Activated CD4-positive, alpha-beta memory T cell treated with anti-CD3 and anti-CD28 coated beads for 36 hours (primary cell): ENCODE measurements at regions not wholly inside any gene's neighbourhood (a gene's known extent, or its start where the extent isn't known, plus 50 kb on each side); places are given as distances from the start of the nearest gene placed in this dataset.

Experiments used
- CTCF ChIA-PET: fragments of 350-600 bp; sonication (Branson Sonifier 250); formaldehyde crosslinking; loops from one replicate; lab custom pipeline; 2021; ENCODE audit warnings: antibody characterized with exemption, inconsistent platforms; lab: Charles Lee
- POLR2A ChIA-PET: fragments of 350-600 bp; sonication (Branson Sonifier 250); formaldehyde crosslinking; loops from one replicate; lab custom pipeline; 2021; ENCODE audit warnings: antibody characterized with exemption; lab: Charles Lee
- DNase-seq: peaks from one replicate; pipeline ENCODE4 v3.0.0-alpha.2; 2020
- H3K27ac Mint-ChIP-seq: one replicate; pipeline ENCODE4 v1.8.0; 2021; ENCODE audit warnings: mixed read lengths
- H3K27me3 Mint-ChIP-seq: one replicate; pipeline ENCODE4 v1.8.0; 2021; ENCODE audit warnings: mixed read lengths
- H3K36me3 Mint-ChIP-seq: one replicate; pipeline ENCODE4 v1.8.0; 2021; ENCODE audit warnings: mixed read lengths
- H3K4me1 Mint-ChIP-seq: one replicate; pipeline ENCODE4 v1.8.0; 2021; ENCODE audit warnings: low read depth, mixed read lengths
- H3K4me3 Mint-ChIP-seq: one replicate; pipeline ENCODE4 v1.8.0; 2021; ENCODE audit warnings: mild to moderate bottlenecking, mixed read lengths
- H3K9me3 Mint-ChIP-seq: one replicate; pipeline ENCODE4 v1.8.0; 2021; ENCODE audit warnings: mixed read lengths
- intact Hi-C: fragments of 100-400 bp; cut with micrococcal nuclease; formaldehyde crosslinking; loops from one replicate; pipeline ENCODE4 v1.15.1; 2023

- no peaks in the 10 kb centered on the region for H3K4me1 Mint-ChIP-seq
- CTCF ChIA-PET = no interaction called here
- H3K36me3 Mint-ChIP-seq = no peaks in the 10 kb centered on the region
Observed at GRCh38 chr9:18163146-18163545, 310.8 kb upstream of the ADAMTSL1 start.

GRCh38 chr9:18167733-18168132 lies 306.2 kb upstream of the ADAMTSL1 start:
- ChIA-PET CTCF (no interaction called here), POLR2A (no interaction called here)
- no peaks in the 10 kb centered on the region for H3K4me1 Mint-ChIP-seq
- H3K9me3 Mint-ChIP-seq = no peaks in the 10 kb centered on the region
- H3K27ac Mint-ChIP-seq = no peak overlapping the region
- intact Hi-C loops = no loop called here
- DNase-seq = no peak
- H3K36me3 Mint-ChIP-seq = no peaks in the 10 kb centered on the region
- H3K27me3 Mint-ChIP-seq = no peaks in the 10 kb centered on the region
- H3K4me3 Mint-ChIP-seq = no peak overlapping the region

More at GRCh38 chr9:18163146-18163545, 310.8 kb upstream of the ADAMTSL1 start:
- no peaks in the 10 kb centered on the region for H3K9me3 Mint-ChIP-seq
- intact Hi-C loops = no loop called here
- POLR2A ChIA-PET = no interaction called here
- H3K27ac Mint-ChIP-seq = no peak overlapping the region
- no peak for DNase-seq
- H3K27me3 Mint-ChIP-seq = peaks cover 2% of the 10 kb centered on the region
- H3K4me3 Mint-ChIP-seq = no peak overlapping the region

- ChIA-PET POLR2A (no interaction called here), CTCF (no interaction called here)
- H3K36me3 Mint-ChIP-seq = no peaks in the 10 kb centered on the region
- no peak overlapping the region for H3K27ac Mint-ChIP-seq
- no peak overlapping the region for H3K4me3 Mint-ChIP-seq
- no peaks in the 10 kb centered on the region for H3K27me3 Mint-ChIP-seq
- no peak for DNase-seq
- intact Hi-C loops = no loop called here
- H3K9me3 Mint-ChIP-seq = peaks cover 4% of the 10 kb centered on the region
- H3K4me1 Mint-ChIP-seq = no peaks in the 10 kb centered on the region
Observed at GRCh38 chr9:18173923-18174322, 300.0 kb upstream of the ADAMTSL1 start.

GRCh38 chr9:18182636-18183035 lies 291.3 kb upstream of the ADAMTSL1 start:
- ChIA-PET CTCF (no interaction called here), POLR2A (no interaction called here)
- H3K9me3 Mint-ChIP-seq = peaks cover 7% of the 10 kb centered on the region
- no peaks in the 10 kb centered on the region for H3K36me3 Mint-ChIP-seq
- intact Hi-C loops = no loop called here
- no peak overlapping the region for H3K4me3 Mint-ChIP-seq
- no peaks in the 10 kb centered on the region for H3K4me1 Mint-ChIP-seq
- DNase-seq = no peak
- no peaks in the 10 kb centered on the region for H3K27me3 Mint-ChIP-seq
- no peak overlapping the region for H3K27ac Mint-ChIP-seq

- Mint-ChIP-seq H3K27ac (no peak overlapping the region), H3K27me3 (no peaks in the 10 kb centered on the region), H3K4me1 (no peaks in the 10 kb centered on the region), H3K4me3 (no peak overlapping the region), H3K9me3 (peaks cover 6% of the 10 kb centered on the region), H3K36me3 (no peaks in the 10 kb centered on the region)
- POLR2A ChIA-PET = no interaction called here
- DNase-seq = no peak
- CTCF ChIA-PET = no interaction called here
- intact Hi-C loops = no loop called here
Observed at GRCh38 chr9:18183974-18184373, 290.0 kb upstream of the ADAMTSL1 start.

GRCh38 chr9:18184401-18184800 lies 289.6 kb upstream of the ADAMTSL1 start:
- H3K36me3 Mint-ChIP-seq = no peaks in the 10 kb centered on the region
- no peak for DNase-seq
- POLR2A ChIA-PET = no interaction called here
- intact Hi-C loops = no loop called here
- no peaks in the 10 kb centered on the region for H3K4me1 Mint-ChIP-seq
- CTCF ChIA-PET = no interaction called here
- no peak overlapping the region for H3K27ac Mint-ChIP-seq
- no peak overlapping the region for H3K4me3 Mint-ChIP-seq
- no peaks in the 10 kb centered on the region for H3K27me3 Mint-ChIP-seq
- H3K9me3 Mint-ChIP-seq = peaks cover 2% of the 10 kb centered on the region

GRCh38 chr9:18185196-18185595 lies 288.8 kb upstream of the ADAMTSL1 start:
- ChIA-PET POLR2A (no interaction called here), CTCF (no interaction called here)
- Mint-ChIP-seq H3K36me3 (no peaks in the 10 kb centered on the region), H3K9me3 (peaks cover 2% of the 10 kb centered on the region), H3K4me1 (no peaks in the 10 kb centered on the region), H3K4me3 (no peak overlapping the region), H3K27ac (no peak overlapping the region), H3K27me3 (no peaks in the 10 kb centered on the region)
- no peak for DNase-seq
- intact Hi-C loops = no loop called here

- ChIA-PET CTCF (interaction anchor here (0.6 to 0.7 kb wide), 2 partner anchors 21 to 22 kb away, joined by 3 to 5 read pairs; no protein-coding TSS in a partner anchor), POLR2A (no interaction called here)
- Mint-ChIP-seq H3K36me3 (no peaks in the 10 kb centered on the region), H3K4me1 (no peaks in the 10 kb centered on the region), H3K4me3 (no peak overlapping the region), H3K27me3 (no peaks in the 10 kb centered on the region), H3K27ac (no peak overlapping the region), H3K9me3 (no peaks in the 10 kb centered on the region)
- intact Hi-C loops = no loop called here
- no peak for DNase-seq
Observed at GRCh38 chr9:18188971-18189370, 285.0 kb upstream of the ADAMTSL1 start.

GRCh38 chr9:18189871-18190670 lies 283.9 kb upstream of the ADAMTSL1 start:
- no peaks in the 10 kb centered on the region for H3K27me3 Mint-ChIP-seq
- no peak overlapping the region for H3K4me3 Mint-ChIP-seq
- no peak for DNase-seq
- H3K4me1 Mint-ChIP-seq = no peaks in the 10 kb centered on the region
- no peaks in the 10 kb centered on the region for H3K9me3 Mint-ChIP-seq
- no peaks in the 10 kb centered on the region for H3K36me3 Mint-ChIP-seq
- ChIA-PET POLR2A (no interaction called here), CTCF (no interaction called here)
- no peak overlapping the region for H3K27ac Mint-ChIP-seq
- intact Hi-C loops = no loop called here

- CTCF ChIA-PET = no interaction called here
- no peak for DNase-seq
Observed at GRCh38 chr9:18190671-18191374, 283.1 kb upstream of the ADAMTSL1 start.

GRCh38 chr9:18194316-18194715 lies 279.6 kb upstream of the ADAMTSL1 start:
- H3K27ac Mint-ChIP-seq = no peak overlapping the region
- no peak for DNase-seq
- H3K4me3 Mint-ChIP-seq = no peak overlapping the region
- POLR2A ChIA-PET = no interaction called here
- no peaks in the 10 kb centered on the region for H3K36me3 Mint-ChIP-seq
- intact Hi-C loops = no loop called here
- H3K9me3 Mint-ChIP-seq = no peaks in the 10 kb centered on the region
- no peaks in the 10 kb centered on the region for H3K4me1 Mint-ChIP-seq
- CTCF ChIA-PET = no interaction called here
- no peaks in the 10 kb centered on the region for H3K27me3 Mint-ChIP-seq

More at GRCh38 chr9:18190671-18191374, 283.1 kb upstream of the ADAMTSL1 start:
- intact Hi-C loops = no loop called here
- Mint-ChIP-seq H3K9me3 (no peaks in the 10 kb centered on the region), H3K4me3 (no peak overlapping the region), H3K27me3 (no peaks in the 10 kb centered on the region), H3K36me3 (no peaks in the 10 kb centered on the region), H3K4me1 (no peaks in the 10 kb centered on the region), H3K27ac (no peak overlapping the region)
- POLR2A ChIA-PET = no interaction called here

GRCh38 chr9:18195223-18195622 lies 278.7 kb upstream of the ADAMTSL1 start:
- Mint-ChIP-seq H3K27ac (no peak overlapping the region), H3K9me3 (no peaks in the 10 kb centered on the region), H3K4me1 (no peaks in the 10 kb centered on the region), H3K27me3 (no peaks in the 10 kb centered on the region), H3K36me3 (no peaks in the 10 kb centered on the region), H3K4me3 (no peak overlapping the region)
- intact Hi-C loops = no loop called here
- CTCF ChIA-PET = no interaction called here
- no peak for DNase-seq
- POLR2A ChIA-PET = no interaction called here

GRCh38 chr9:18202924-18203323 lies 271.0 kb upstream of the ADAMTSL1 start:
- DNase-seq = no peak
- H3K4me1 Mint-ChIP-seq = no peaks in the 10 kb centered on the region

More at GRCh38 chr9:18202924-18203323, 271.0 kb upstream of the ADAMTSL1 start:
- H3K4me3 Mint-ChIP-seq = no peak overlapping the region
- ChIA-PET CTCF (no interaction called here), POLR2A (no interaction called here)
- H3K36me3 Mint-ChIP-seq = no peaks in the 10 kb centered on the region
- no peaks in the 10 kb centered on the region for H3K9me3 Mint-ChIP-seq
- H3K27ac Mint-ChIP-seq = no peak overlapping the region
- intact Hi-C loops = no loop called here
- H3K27me3 Mint-ChIP-seq = peaks cover 2% of the 10 kb centered on the region
